Pancreas (tissue), 10 donors: ENCODE measurements at regions not wholly inside any gene's neighbourhood (a gene's known extent, or its start where the extent isn't known, plus 50 kb on each side); places are given as distances from the start of the nearest gene placed in this dataset.

Source experiments
- ATAC-seq, 4 donors: fragments of 200-7000 bp; cut with Tn5 transposase; one replicate each; pipeline versions ENCODE4 v1.8.0 to v1.9.1; 2020; ENCODE audit warnings: mild to moderate bottlenecking in 4 of 4, moderate library complexity in 4 of 4
- DNase-seq, 6 donors: peaks; one replicate each; pipeline ENCODE4 v3.0.0-alpha.2; 2020
- FAIRE-seq: peaks from 2 replicates; lab custom pipeline; 2012; peaks lifted over from hg19 to GRCh38; lab: Jason Lieb, UNC
- H3K27ac ChIP-seq, 4 donors: fragments of 200-600 bp; sonication (generic); 1 replicate in 3 of 4; 2 replicates in 1 of 4; pipeline versions ENCODE4 v1.5.0 to v1.8.0; 2020
- H3K27me3 ChIP-seq, 4 donors: fragments of 200-600 bp; one replicate each; pipeline ENCODE4 v1.8.0; 2021
- H3K36me3 ChIP-seq, 3 donors: fragments of 200-600 bp; sonication (generic) in 1 of 3; one replicate each; pipeline versions ENCODE4 v1.5.0 to v1.8.0; 2020 to 2021
- H3K4me1 ChIP-seq, 3 donors: fragments of 200-600 bp; one replicate each; pipeline ENCODE4 v1.8.0; 2021
- H3K4me3 ChIP-seq, 4 donors: fragments of 200-600 bp; sonication (generic) in 2 of 4; one replicate each; pipeline versions ENCODE4 v1.5.0 to v1.8.0; 2020 to 2021
- H3K9me3 ChIP-seq, 4 donors: fragments of 200-600 bp; one replicate each; pipeline ENCODE4 v1.8.0; 2021
- WGBS, 2 donors: extraction: QIAGEN DNeasy Blood & Tissue Kit; methylation state at CpG; one replicate each; pipeline ENCODE4 v1.1.7; 2013; 5-methylcytosine and 5-hydroxymethylcytosine counted together
- intact Hi-C, 3 donors: fragments of 100-400 bp; cut with DNase I; formaldehyde crosslinking; loops; one replicate each; pipeline versions ENCODE4 v1.11.1 to v1.14.2; 2022
- TF ChIP-seq, protein P1 (sequence below), 4 donors: fragments of 200-600 bp; sonication (generic) in 3 of 4; IDR thresholded peaks; one replicate each; pipeline versions ENCODE4 v1.5.0 to v1.8.0; 2021; ENCODE audit warnings: antibody characterized with exemption in 4 of 4
- donor health status: healthy with polysubstance abuse.
- donor health status: DM: no; HTN: no; CAD: no; lungs with moderate emphysema.
- donor health status: DM: no; HTN: no; CAD: no.
- donor health status: control.
- donor health status: control.
- donor health status: Bipolar disorder and iron deficiency.
- donor health status: DM: yes; HTN: yes; CAD: no.
- donor health status: DM: no; HTN: no; CAD: no.
- donor health status: DM: no; HTN: no; CAD: no.
- donor health status: DM: yes; HTN: yes; CAD: no.

DNA sequence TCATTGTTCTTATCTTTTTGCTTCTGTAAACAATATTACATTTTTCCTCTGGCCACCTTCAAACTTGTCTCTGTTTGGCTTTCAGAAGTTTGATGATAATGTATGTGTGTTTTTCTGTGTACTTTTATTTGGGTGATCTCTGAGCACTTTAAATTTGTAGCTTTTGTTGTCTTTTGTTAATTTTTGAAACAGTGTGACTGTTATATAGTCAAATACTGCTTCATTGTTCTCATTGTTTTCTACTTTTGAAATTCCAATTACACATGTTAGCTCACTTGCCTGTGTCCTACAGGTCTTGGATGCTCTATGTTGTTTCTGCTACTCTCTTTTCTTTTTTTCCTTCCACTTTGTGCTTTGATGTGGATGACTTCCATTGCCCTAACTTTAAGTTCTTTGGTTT lies 460.1 kb upstream of the KHDRBS2 start:
- TF ChIP-seq, protein P1, sequence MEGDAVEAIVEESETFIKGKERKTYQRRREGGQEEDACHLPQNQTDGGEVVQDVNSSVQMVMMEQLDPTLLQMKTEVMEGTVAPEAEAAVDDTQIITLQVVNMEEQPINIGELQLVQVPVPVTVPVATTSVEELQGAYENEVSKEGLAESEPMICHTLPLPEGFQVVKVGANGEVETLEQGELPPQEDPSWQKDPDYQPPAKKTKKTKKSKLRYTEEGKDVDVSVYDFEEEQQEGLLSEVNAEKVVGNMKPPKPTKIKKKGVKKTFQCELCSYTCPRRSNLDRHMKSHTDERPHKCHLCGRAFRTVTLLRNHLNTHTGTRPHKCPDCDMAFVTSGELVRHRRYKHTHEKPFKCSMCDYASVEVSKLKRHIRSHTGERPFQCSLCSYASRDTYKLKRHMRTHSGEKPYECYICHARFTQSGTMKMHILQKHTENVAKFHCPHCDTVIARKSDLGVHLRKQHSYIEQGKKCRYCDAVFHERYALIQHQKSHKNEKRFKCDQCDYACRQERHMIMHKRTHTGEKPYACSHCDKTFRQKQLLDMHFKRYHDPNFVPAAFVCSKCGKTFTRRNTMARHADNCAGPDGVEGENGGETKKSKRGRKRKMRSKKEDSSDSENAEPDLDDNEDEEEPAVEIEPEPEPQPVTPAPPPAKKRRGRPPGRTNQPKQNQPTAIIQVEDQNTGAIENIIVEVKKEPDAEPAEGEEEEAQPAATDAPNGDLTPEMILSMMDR (IDR thresholded peaks at IDR 0.05): no peak
- Histone ChIP-seq H3K27me3 (no peaks in the 10 kb centered on the region), H3K4me3 (no peak overlapping the region), H3K4me1 (no peaks in the 10 kb centered on the region), H3K27ac (no peak overlapping the region), H3K9me3 (no peaks in the 10 kb centered on the region), H3K36me3 (no peaks in the 10 kb centered on the region)
- intact Hi-C loops: no loop called here
- ATAC-seq (no peak), FAIRE-seq (no peak), DNase-seq (no peak)

DNA sequence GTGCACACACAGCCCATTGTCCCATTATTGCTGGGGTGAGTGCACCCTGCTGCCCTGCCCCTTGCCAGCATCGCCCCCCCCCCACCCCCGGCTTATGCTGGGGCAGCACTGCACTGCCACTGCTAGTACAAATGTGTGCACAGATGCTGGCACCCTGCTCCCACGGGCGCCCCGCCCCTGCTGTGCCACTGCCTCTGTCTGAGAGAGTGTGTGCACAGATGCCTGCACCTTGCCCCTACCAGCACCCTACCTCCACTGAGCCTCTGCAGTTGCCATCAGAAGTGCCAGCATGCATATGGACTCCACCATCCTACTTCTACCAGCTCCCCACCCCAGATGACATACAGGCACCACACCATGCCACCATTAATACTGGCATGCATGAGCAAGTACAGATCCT lies 454.6 kb upstream of the KHDRBS2 start:
- H3K9me3 ChIP-seq: no peaks in the 10 kb centered on the region
- H3K36me3 ChIP-seq: no peaks in the 10 kb centered on the region
- no peaks in the 10 kb centered on the region for H3K4me1 ChIP-seq
- H3K4me3 ChIP-seq: no peak overlapping the region
- WGBS, 2 donors: 78 to 90% methylated on average over 4 to 5 of the region's 5 CpGs
- no peaks in the 10 kb centered on the region for H3K27me3 ChIP-seq
- intact Hi-C loops: no loop called here
- no peak for FAIRE-seq
- peak in 3 of 6 donors; percentile 8 to 54 (median 33) for DNase-seq
- no peak for ATAC-seq
- no peak overlapping the region for H3K27ac ChIP-seq
- TF ChIP-seq, protein P1 (IDR thresholded peaks at IDR 0.05): no peak

DNA sequence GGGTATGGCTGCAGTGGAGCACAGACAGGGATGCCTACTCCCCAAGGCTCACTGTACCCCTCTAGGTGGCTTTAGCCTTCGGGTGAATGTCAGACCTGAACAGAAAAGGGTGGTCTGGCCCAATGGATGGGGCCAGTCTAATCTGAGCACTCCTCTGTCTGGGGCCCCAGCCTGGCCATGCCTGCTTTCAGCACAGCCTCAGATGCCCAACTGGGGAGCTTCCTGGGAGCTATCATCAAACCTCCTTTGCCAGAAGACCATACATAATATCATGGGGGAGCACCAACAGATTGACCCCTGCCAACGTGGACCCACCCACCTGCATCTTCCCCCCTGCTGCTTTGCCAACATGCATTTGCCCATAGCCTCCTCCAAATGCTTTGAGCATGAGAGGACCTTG lies 454.1 kb upstream of the KHDRBS2 start:
- FAIRE-seq (no peak), DNase-seq (peak in 2 of 6 donors; percentile 28 to 34), ATAC-seq (no peak)
- Histone ChIP-seq H3K27me3 (no peaks in the 10 kb centered on the region), H3K9me3 (no peaks in the 10 kb centered on the region), H3K4me1 (no peaks in the 10 kb centered on the region), H3K4me3 (no peak overlapping the region), H3K36me3 (no peaks in the 10 kb centered on the region), H3K27ac (no peak overlapping the region)
- WGBS, 2 donors: 30 to 51% methylated on average over 2 of the region's 2 CpGs
- TF ChIP-seq, protein P1 (IDR thresholded peaks at IDR 0.05): no peak
- intact Hi-C loops: no loop called here

DNA sequence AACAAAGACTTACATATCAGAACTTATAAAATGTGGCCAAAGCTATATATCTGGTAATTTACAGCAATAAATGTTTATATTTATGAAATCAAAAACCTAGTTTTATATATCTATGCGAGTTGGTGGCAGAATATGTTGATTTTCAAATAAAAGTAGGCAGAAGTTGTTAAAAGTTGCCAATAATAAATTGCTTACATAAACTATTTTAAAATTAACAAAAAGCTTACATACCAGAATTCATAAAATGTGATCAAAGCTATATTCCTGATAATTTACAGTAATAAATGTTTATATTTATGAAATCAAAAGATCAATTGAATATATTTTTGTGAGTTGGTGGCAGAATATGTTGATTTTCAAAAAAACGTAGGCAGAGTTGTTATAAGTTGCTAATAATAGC lies 451.8 kb upstream of the KHDRBS2 start:
- ATAC-seq: no peak
- Histone ChIP-seq H3K27ac (no peak overlapping the region), H3K27me3 (no peaks in the 10 kb centered on the region), H3K9me3 (no peaks in the 10 kb centered on the region), H3K4me1 (no peaks in the 10 kb centered on the region), H3K4me3 (no peak overlapping the region), H3K36me3 (no peaks in the 10 kb centered on the region)
- no peak for FAIRE-seq
- TF ChIP-seq, protein P1 (IDR thresholded peaks at IDR 0.05): no peak
- intact Hi-C loops: no loop called here
- no peak for DNase-seq
- WGBS, 2 donors: 54 to 58% methylated on average over 2 of the region's 2 CpGs

DNA sequence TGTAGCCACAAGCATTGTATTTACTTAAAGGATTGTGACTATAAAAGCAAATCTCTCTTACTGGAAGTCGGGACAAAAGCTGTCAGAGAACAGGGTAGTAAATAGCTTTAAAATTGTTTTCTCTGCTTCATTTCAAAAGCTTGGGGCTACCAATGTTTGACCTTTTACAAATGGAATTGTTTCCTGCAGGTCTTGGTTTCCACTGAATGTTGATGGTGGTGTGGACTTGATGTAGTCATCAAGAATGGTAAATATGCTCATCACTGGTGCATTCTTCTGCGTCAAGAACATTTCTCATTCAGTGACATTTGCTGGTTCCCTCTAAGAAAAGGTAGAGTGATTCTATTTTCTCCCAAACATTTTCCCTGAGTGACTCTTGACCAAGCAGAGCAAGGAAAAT lies 435.4 kb upstream of the KHDRBS2 start:
- TF ChIP-seq, protein P1 (IDR thresholded peaks at IDR 0.05): no peak
- Histone ChIP-seq H3K4me3 (no peak overlapping the region), H3K27ac (no peak overlapping the region), H3K9me3 (no peaks in the 10 kb centered on the region), H3K4me1 (no peaks in the 10 kb centered on the region), H3K36me3 (no peaks in the 10 kb centered on the region), H3K27me3 (no peaks in the 10 kb centered on the region)
- DNase-seq: no peak
- no peak for ATAC-seq
- WGBS, 2 donors: 42 to 48% methylated on average over 2 of the region's 2 CpGs
- no peak for FAIRE-seq
- intact Hi-C loops: no loop called here
